GM21526 (cell line): ENCODE measurements at regions not wholly inside any gene's neighbourhood (a gene's known extent, or its start where the extent isn't known, plus 50 kb on each side); places are given as distances from the start of the nearest gene placed in this dataset.

Experiments
- ATAC-seq: cut with Tn5 transposase; IDR thresholded peaks from one replicate; pipeline ENCODE4 v1.9.1; 2021; ENCODE audit warnings: moderate library complexity; ENCODE audit not compliant: unreplicated experiment, low FRiP score

DNA sequence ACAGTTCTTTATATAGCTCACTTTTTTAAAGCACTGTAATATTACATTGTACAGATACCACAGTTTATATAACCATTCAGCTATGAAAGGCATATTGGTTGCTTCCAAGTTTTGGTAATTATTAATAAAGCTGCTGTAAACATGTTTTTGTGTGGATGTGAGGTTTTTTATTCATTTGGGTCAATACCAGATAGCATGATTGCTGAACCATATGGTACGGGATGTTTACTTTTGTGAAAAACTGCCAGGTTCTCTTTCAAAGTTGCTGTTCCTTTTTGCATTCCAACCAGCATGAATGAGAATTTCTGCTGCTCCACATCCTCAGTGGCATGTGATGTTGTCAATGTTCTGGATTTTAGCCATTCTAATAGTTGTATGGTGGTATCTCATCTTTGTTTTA lies 439.6 kb upstream of the NMUR2 start:
- ATAC-seq, result no peak

DNA sequence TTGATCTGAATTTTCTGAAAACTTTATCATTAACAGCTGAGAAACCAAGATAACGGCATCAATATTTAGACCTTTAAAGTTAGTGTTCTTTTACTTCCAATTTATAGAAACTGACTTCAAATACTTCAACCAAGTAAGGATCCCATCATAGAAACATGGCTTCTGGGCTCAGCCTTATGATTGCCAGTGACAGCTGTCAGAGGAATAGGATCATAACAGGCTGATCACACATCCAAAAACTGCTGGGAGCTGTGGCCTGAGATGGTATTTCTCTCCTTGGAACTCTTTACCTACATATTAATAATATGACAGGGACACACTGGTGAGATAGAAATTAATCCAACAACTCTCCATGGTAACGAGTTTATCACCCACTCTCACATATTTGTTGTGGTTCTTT lies 448.3 kb upstream of the NMUR2 start:
- ATAC-seq, result no peak

DNA sequence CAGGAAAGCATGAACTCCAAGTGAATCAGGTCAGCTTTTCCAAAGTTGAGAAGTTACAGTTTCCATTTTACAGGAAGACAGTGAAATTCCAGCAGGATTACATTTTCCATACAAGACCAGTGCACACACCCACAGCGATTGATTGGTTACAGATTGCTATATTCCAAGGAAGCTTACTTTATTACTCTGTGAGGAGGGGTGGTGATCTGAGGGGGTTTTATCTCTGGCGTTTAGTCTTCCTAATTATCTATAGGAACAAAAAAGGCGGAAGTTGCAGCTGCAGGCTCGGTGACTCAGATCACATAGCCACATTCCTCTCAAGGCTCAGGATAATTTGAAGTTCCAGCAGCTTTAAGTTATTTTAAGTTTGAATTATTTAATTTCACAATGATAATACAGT lies 450.4 kb upstream of the NMUR2 start:
- ATAC-seq, result no peak

GRCh38 chr5:152861231-152861630 lies 456.2 kb upstream of the NMUR2 start:
- ATAC-seq, result no peak

GRCh38 chr5:152864447-152864846 lies 459.4 kb upstream of the NMUR2 start:
- no peak for ATAC-seq

- ATAC-seq, result no peak
Measured at GRCh38 chr5:152864991-152865390, 459.9 kb upstream of the NMUR2 start.

DNA sequence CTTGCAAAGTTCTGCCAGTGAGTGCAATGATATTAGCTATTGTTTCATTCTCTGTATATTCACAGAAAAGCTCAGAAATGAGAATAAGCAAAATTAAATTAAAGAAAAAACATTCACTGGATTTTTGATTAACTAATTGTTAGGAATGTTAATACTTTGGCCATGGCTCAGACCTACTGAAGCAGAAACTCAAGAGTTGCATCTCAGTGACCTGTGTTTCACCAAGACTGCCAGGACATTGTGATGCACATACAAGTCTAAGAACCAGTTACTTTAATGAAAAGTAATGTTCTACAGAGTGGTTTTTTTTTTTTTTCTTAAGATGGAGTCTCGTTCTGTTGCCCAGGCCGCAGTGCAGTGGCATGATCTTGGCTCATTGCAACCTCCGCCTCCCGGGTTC lies 464.9 kb upstream of the NMUR2 start:
- no peak for ATAC-seq

DNA sequence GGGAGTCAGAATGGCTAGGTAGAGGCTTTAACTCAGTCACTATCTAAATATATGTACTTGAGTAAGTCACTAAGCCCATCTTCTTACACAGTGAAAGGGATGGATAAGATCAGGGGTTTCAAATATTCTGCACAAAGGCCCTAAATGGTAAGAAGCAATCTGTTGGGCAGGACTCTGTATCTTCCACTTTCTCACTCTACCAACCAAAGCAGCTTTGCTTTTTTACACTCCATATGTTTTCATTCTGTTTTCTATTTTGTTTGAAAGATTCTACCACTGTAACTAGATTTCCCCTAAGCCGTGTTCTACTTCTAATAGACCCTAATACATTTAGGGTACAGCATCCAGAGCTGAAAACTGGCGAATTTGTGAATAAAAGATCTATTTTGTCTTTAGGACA lies 477.5 kb upstream of the NMUR2 start:
- no peak for ATAC-seq

- ATAC-seq, result no peak
Measured at GRCh38 chr5:152883066-152883775, 478.1 kb upstream of the NMUR2 start.

DNA sequence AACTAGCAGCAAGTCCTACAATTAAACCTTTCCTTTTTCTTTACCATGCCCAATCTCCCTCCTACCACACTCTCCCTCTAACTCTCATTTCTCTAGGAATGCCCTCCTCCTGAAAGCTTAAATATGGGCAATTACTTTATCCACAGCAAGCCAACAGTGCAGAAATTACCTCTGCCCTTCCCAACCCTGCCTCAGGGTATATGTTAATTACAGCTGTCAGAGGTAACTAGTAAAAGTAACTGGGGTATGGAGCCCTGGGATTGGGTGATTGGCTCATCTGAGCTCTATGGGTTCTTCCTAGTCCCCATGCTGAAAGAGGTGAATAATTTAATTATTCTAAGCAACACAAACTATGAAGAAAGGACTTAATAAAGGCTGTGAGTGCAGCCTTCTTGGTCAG lies 478.9 kb upstream of the NMUR2 start:
- ATAC-seq, result no peak

DNA sequence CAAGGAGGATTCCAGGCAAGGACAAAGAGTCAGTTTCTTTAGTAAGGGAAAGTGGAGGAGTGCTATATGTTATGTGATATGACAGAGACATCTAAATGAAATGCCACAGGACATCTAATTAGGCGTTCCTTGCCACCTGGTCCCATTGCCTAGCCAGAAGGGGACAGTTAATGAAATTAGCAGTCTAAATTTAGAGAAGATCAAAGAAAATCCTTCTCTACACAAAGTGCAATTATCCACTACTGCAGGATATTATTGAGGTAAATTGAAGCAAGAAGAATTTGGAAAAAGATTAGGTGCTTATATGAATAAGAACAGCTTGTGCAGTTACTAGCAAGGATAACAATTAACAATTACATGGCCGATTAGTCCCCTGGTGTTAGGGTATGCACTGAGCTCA lies 495.3 kb upstream of the NMUR2 start:
- no peak for ATAC-seq

DNA sequence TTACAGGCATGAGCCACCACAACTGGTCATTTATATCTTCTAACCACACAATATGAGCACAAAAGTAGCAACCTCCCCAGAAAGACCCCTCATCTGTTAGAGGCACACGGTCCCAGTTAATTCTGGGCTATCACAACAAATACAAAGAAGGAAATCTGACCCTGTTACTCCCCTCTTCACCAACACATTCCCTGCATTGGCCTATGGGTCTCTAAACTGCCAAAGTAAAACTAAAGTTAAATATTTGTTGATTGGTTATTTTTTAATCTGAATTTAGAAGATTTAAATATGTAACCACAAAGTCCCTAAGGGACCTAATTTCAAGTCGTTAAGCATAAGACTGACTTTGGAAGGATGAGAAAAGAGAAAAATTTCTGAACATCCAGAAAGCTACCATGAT lies 496.7 kb upstream of the NMUR2 start:
- no peak for ATAC-seq

GRCh38 chr5:152905286-152905685 lies 500.2 kb upstream of the NMUR2 start:
- no peak for ATAC-seq

DNA sequence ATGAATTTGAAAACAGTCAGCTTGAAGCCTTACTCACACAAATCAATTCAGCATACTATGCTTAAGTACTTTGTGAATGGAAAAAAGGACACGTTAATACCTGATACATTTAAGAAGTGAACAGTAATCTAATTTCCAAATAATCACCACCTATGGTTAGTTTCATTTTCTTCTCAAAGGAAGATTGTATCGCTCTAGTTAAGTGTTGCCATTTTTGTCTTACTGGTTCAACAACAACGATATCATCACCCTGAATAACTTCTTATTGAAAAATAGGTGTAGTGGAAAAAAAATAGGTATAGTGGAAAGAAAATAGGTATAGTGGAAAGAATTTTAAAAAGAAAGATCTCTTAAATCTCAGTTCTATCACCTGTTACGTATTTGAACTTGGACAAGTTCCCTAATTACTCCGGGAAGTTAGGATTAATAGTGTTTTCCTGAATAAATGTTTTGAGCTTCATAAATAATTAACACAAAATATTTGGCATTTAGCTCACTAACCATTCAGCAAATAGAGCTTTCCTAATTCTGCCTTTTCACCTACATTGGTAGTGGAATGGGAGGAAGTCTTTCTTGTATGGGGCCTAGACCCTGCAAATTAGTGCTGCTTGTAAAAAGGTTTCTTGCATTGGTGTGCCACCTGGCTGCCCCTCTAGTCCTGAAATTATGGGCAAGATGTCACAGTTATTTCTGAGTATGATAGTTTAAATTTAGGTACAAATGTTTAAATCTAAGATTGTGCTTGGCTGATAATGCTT lies 502.6 kb upstream of the NMUR2 start:
- no peak for ATAC-seq

GRCh38 chr5:152912924-152913323 lies 507.8 kb upstream of the NMUR2 start:
- ATAC-seq, result no peak

- ATAC-seq, result no peak
Measured at GRCh38 chr5:152932621-152933020, 527.5 kb upstream of the NMUR2 start.

DNA sequence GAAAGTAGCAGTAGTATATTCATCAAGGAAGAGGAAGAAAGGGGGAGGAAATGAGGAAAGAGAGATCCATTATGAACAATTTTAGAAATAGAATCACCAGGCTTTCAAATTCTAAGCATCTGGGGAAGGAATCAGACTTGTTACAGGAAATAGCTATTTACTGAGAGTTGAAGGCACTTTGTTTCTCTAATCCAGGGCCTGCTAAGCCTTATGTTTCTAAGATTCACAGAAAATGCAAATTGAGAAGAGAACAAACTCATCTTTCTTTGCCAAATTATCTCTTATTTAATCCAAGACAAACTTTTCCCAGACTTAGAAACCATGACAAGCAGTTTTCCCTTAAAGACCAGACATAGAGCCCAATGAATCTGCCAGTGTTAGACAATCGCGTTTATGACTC lies 528.0 kb upstream of the NMUR2 start:
- ATAC-seq, result no peak

- no peak for ATAC-seq
Measured at GRCh38 chr5:152938630-152939029, 533.6 kb upstream of the NMUR2 start.

- no peak for ATAC-seq
Measured at GRCh38 chr5:152942633-152943336, 537.7 kb upstream of the NMUR2 start.

DNA sequence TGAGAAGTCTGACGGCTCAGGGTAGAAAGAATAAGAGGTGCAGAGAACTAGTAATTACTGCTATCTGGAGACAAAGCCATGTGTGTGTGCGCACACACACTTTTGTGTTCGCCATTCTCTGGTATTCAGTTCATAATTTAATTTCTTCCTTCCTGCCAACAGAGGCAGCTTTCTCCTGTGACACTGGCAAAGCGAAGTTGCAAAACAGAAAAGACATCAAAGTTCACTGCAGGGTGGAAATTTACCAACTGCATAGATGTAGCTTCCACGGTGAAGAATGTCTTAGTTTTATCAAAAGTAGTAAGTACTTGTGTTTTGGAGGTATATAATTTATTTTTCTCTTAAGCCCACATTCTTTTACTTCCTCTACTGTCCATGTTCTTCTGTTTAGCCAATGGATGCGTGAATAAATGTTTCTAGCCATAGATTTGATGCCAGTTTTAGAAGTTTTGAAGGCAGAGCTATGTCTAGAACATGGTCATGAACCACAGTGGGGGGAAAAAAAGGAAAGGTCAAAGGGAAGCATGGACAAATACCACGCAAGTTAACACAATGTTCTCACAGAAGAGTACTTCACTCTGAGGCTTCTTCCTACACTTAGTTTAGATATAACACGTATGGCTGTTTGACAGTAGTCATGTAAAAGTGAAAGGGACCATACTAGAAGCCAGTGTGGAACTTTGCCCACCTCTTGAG lies 536.5 kb upstream of the GRIA1 start:
- ATAC-seq, result no peak
